ENCODE measurements at regions not wholly inside any gene's neighbourhood (a gene's known extent, or its start where the extent isn't known, plus 50 kb on each side); places are given as distances from the start of the nearest gene placed in this dataset.
"Not testable (repeated sequence)": the region's sequence is repeated elsewhere in the genome, so short reads cannot be mapped to it uniquely, and the experiment has no call there.

GRCh38 chr13:58504202-58504700 is 872.7 kb downstream of the PCDH17 start:
- not testable (repeated sequence) for TF ChIP-seq POLR2A, EP300 (IDR thresholded peaks at IDR 0.05)

All from sigmoid colon (tissue), 4 donors.